ENCODE measurements at regions not wholly inside any gene's neighbourhood (a gene's known extent, or its start where the extent isn't known, plus 50 kb on each side); places are given as distances from the start of the nearest gene placed in this dataset.
A peak's percentile ranks its signal among the peaks of the same experiment; 100 is the strongest.

- no peak for DNase-seq
Measured at GRCh38 chr9:120110520-120110919, 469.4 kb downstream of the CDK5RAP2 start.

DNA sequence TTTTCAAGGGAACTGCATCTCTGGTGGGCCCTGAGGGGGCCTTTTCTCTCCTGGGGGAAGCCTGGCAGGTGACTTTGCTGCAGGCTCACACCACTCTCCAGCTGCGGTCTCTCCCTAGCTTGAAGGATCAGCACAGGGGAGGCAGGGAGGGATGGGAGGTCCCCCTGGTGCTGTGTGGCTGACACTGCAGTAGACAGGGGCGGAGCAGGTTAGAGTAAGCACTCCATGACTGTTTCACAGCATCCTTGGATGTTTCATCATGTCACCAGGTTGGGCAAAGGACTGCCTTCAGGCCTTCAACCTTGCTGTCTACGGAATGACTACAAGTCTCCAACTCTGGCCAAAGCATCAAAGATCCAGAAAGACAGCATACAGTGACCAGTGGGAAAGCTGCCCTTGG, 470.7 kb downstream of the CDK5RAP2 start:
- no peak for DNase-seq

- DNase-seq, result no peak
Measured at GRCh38 chr9:120107138-120107537, 472.8 kb downstream of the CDK5RAP2 start.

DNA sequence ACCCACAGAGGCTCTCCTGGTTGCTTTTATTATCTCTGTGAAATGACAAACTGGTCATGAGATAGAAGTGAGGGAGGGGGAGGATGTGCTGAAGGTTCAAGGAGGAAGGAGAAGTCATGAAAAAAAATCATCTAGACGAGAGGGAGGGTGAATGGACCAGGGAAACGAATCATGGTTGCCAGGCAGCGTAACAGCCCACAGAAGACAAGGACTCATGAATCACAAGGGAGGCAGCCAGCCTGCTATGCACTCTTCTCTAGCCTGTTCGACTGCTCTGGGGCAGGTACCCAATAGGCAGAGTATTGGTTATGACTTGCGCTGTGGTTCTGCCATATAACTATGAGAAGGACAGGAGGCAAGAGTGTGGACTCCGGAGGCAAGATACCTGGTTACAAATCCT, 475.2 kb downstream of the CDK5RAP2 start:
- DNase-seq, result no peak

- no peak for DNase-seq
Measured at GRCh38 chr9:120100595-120100994, 479.4 kb downstream of the CDK5RAP2 start.

GRCh38 chr9:120099065-120099464, 480.9 kb downstream of the CDK5RAP2 start:
- DNase-seq, result no peak

DNA sequence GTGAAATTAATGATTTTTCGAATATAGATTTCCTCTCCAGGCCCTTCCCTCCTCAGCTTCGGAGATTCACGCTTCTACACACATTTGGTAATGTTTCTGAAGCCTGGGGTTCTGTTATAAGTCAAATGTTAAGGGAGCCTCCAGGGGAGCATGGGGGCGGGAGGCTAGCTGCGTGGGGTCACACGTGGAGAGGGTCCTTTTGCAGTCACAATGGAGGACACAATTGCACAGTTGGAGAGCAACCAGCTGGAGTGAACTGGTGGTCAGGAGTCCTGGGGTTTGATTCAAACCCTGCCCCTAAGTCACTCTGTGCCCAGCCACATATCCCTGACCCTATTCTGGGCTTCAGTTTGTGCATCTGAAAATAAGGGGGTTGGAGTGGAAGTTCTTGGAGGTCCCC, 481.4 kb downstream of the CDK5RAP2 start:
- DNase-seq, result no peak

- no peak for DNase-seq
Measured at GRCh38 chr9:120091206-120091605, 488.8 kb downstream of the CDK5RAP2 start.

DNA sequence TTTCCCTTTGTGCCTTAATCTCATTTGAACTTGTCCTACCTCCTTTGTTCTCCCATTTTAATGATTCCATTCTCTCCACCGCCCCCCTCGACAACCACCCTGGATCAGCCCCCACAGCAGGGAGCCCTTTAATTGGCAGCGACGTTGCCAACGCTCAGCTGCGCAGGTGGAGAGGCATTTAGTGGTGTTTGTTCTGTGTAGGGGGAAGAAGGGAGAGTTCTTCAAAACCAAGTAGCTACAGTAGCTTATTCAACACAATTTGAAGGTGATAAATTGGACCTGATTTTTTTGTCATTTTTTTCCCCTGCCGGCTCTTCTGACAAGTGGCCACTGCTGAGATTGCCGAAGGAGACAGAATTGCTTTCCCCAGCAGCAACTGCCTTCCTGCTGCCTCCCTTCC, 499.1 kb downstream of the CDK5RAP2 start:
- no peak for DNase-seq

GRCh38 chr9:120078112-120078511, 501.9 kb downstream of the CDK5RAP2 start:
- DNase-seq, result no peak

- DNase-seq, result no peak
Measured at GRCh38 chr9:120071760-120072159, 508.2 kb downstream of the CDK5RAP2 start.

DNA sequence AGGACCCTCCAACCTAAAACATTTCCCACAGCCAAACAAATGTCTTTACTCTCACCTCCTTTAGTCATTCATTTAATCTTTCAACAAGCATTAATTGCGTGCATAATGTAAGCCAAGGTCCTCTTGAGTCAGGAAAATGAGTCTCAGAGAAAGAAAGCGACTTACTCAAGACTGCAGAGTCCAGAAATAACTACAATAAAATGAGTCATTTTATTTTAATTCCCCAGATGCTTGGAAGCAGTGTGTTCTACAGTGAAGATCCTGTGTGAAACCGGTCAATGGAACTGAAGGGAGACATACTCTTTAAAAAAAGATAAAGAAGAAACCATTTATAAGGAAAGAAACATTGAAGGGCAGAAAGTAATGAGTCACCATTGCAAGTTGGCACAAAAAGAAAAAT, 513.7 kb downstream of the CDK5RAP2 start:
- no peak for DNase-seq

- no peak for DNase-seq
Measured at GRCh38 chr9:120065151-120065550, 514.8 kb downstream of the CDK5RAP2 start.

- DNase-seq, result no peak
Measured at GRCh38 chr9:120045011-120045410, 535.0 kb downstream of the CDK5RAP2 start.

- DNase-seq, result peak; percentile 1
Measured at GRCh38 chr9:120043448-120043847, 536.5 kb downstream of the CDK5RAP2 start.

DNA sequence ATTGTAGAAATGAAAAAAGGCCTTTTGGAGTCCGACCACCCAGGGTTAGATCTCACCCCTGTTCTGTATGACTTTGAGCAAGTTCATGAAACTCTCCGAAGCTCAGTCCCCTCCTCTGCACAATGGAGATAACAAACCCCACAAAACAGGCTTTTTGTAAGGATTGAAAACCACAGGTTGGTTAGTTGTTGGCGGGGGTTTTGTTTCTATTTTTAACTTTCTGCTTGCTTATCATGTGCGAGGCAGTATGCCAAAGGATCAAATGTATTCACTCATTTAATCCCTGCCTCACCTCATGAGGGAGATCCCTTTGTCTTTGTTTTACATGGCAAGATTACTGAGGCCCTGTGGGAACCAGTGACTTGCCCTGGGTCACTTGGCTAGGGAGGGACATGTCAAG, 539.1 kb downstream of the CDK5RAP2 start:
- DNase-seq, result no peak

DNA sequence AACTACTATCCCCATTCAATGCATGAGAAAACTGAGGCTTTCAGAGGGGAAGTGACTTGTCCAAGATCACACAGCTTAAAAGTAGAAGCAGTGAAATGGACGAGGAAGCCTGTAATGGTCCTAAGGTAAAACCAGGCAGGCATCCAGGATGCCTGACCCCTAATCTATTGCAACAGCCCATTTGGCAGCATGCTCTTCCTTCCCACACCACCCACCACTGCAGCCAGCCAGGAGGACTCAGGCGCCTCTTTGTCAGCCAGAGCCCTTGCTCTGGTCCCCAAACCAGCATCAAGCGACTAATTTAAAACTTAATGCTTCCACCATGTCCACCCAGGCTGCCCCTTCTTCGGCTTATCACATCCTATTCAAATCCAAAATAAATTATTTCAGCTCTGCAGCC, 541.6 kb downstream of the CDK5RAP2 start:
- DNase-seq, result no peak

- no peak for DNase-seq
Measured at GRCh38 chr9:120032639-120033038, 547.3 kb downstream of the CDK5RAP2 start.

DNA sequence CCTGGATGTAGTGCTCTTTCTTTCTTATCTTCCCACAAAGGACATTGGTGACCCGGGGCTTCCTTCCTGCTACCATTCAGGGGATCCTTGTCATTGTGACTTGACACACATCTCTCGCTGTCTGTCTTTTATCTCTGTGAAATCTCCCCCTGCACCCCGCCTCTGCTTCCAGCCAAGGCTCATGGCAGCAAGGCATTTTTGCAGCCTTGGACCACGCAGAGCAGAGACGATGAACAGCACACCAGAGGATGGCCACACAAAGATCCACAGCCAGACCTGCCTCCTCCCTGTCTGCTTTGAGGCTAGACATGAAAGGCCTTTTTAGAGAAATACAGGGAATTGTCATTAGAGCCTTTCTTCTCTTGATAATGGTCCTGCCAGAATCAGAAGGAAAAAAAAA, 549.1 kb downstream of the CDK5RAP2 start:
- no peak for DNase-seq

DNA sequence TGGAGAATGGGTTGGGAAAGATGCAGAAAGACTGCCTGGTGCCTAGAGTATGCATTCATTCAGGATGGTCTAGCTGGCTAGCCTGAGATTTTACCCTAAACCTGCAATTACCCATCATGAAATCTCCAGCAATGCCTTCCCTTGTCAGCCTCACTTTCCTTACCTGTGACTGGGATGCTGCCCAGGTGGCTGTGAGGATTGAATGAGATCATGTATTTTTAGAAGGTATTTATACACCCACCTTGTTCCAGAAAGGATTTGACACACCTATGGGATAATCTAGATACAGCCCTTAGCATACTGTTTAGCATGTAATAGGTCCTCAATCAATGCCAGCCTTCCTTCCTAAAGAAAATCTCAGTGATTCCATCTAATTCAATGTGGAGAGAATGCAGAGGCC, 561.4 kb downstream of the CDK5RAP2 start:
- no peak for DNase-seq

- DNase-seq, result no peak
Measured at GRCh38 chr9:120018037-120018436, 561.9 kb downstream of the CDK5RAP2 start.

GRCh38 chr9:120016231-120016630, 563.7 kb downstream of the CDK5RAP2 start:
- no peak for DNase-seq

DNA sequence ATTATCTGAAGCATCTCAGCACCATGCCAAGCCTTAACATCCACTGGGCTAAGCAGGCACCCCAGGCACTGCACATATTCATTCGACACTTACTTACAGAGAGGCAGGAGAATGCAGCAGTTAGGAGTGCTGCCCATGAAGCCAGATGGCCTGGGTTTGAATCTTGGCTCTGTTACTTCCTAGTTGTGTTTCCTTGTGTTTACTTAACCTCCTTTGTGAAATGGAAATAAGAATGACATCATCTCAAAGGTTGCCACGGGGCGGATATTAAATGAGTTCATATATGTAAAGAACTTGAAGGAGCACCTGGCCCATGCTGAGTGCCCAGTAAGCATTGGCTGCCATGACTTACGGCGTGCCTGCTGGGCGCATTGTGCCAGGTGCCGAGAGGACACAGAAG, 565.2 kb downstream of the CDK5RAP2 start:
- no peak for DNase-seq

- DNase-seq, result no peak
Measured at GRCh38 chr9:120009856-120010255, 570.1 kb downstream of the CDK5RAP2 start.

- DNase-seq, result no peak
Measured at GRCh38 chr9:120001536-120001935, 578.4 kb downstream of the CDK5RAP2 start.

DNA sequence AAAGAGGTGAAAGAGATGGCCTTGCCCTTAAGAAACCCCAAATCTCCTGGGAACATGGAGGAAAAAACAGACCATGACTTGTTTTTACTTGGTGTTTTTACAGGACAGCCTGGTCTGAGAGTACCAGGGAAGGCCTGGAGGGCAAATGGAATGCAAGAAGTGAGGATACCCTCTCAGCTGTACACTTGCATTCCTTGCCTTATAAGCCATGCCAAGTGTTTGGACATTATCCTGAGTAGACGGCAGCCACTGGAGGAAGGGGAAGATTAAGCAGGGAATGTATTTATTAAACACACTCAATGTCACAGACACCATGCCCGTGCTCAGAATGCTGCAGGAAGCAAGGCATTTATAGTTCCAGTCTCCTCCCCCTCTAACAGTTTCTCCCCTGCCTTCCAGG, 581.4 kb downstream of the CDK5RAP2 start:
- DNase-seq, result no peak

All from occipital lobe (tissue), 1 donor.